ENCODE measurements at regions not wholly inside any gene's neighbourhood (a gene's known extent, or its start where the extent isn't known, plus 50 kb on each side); places are given as distances from the start of the nearest gene placed in this dataset.

GRCh38 chr9:86671018-86671417 is 276.3 kb downstream of the GAS1 start:
- TF ChIP-seq, protein P1, sequence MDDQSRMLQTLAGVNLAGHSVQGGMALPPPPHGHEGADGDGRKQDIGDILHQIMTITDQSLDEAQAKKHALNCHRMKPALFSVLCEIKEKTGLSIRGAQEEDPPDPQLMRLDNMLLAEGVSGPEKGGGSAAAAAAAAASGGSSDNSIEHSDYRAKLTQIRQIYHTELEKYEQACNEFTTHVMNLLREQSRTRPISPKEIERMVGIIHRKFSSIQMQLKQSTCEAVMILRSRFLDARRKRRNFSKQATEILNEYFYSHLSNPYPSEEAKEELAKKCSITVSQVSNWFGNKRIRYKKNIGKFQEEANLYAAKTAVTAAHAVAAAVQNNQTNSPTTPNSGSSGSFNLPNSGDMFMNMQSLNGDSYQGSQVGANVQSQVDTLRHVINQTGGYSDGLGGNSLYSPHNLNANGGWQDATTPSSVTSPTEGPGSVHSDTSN (IDR thresholded peaks at IDR 0.05): no peak
- TF ChIP-seq CTCF (IDR thresholded peaks at IDR 0.05) (no peak), RFX5 (IDR thresholded peaks at IDR 0.05; ENCODE audit: low read length) (no peak), EZH2phosphoT487 (IDR thresholded peaks at IDR 0.05; ENCODE audit: borderline replicate concordance, low read depth) (no peak), MEF2A (IDR thresholded peaks at IDR 0.05; ENCODE audit: borderline replicate concordance, low read depth) (no peak)

All from SK-N-SH (cell line).